Ascending aorta (tissue), 2 donors: ENCODE measurements at regions not wholly inside any gene's neighbourhood (a gene's known extent, or its start where the extent isn't known, plus 50 kb on each side); places are given as distances from the start of the nearest gene placed in this dataset.

ENCODE experiments used
- DNase-seq, 2 donors: peaks; one replicate each; pipeline ENCODE4 v3.0.0-alpha.2; 2019; ENCODE audit warnings: low spot score in 2 of 2
- H3K27ac ChIP-seq, 2 donors: fragments of 200-600 bp; sonication (generic); one replicate each; pipeline ENCODE4 v1.5.1; 2016 to 2017; ENCODE audit warnings: mild to moderate bottlenecking in 1 of 2
- H3K27me3 ChIP-seq: fragments of 200-600 bp; sonication (generic); one replicate; pipeline ENCODE4 v1.5.1; 2017
- H3K36me3 ChIP-seq, 2 donors: fragments of 200-600 bp; sonication (generic); one replicate each; pipeline ENCODE4 v1.5.1; 2016
- H3K4me1 ChIP-seq, 2 donors: fragments of 200-600 bp; sonication (generic); one replicate each; pipeline ENCODE4 v1.5.1; 2016 to 2017; ENCODE audit warnings: mild to moderate bottlenecking in 1 of 2
- H3K4me3 ChIP-seq, 2 donors: fragments of 200-600 bp; sonication (generic); one replicate each; pipeline ENCODE4 v1.5.1; 2016 to 2017; ENCODE audit warnings: mild to moderate bottlenecking in 1 of 2
- H3K9me3 ChIP-seq, 2 donors: fragments of 200-600 bp; sonication (generic); one replicate each; pipeline ENCODE4 v1.5.1; 2016
- intact Hi-C: fragments of 100-400 bp; cut with DNase I; formaldehyde crosslinking; loops from one replicate; pipeline ENCODE4 v1.15.1; 2023
- TF ChIP-seq, protein P1 (sequence below), 3 experiments: fragments of 200-600 bp in 2 of 3; fragments of 450-650 bp in 1 of 3; sonication (generic) in 2 of 3; IDR thresholded peaks; one replicate each; pipeline ENCODE4 v1.5.1; 2016 to 2019; ENCODE audit warnings: antibody characterized with exemption in 3 of 3, mild to moderate bottlenecking in 1 of 3, moderate library complexity in 1 of 3

DNA sequence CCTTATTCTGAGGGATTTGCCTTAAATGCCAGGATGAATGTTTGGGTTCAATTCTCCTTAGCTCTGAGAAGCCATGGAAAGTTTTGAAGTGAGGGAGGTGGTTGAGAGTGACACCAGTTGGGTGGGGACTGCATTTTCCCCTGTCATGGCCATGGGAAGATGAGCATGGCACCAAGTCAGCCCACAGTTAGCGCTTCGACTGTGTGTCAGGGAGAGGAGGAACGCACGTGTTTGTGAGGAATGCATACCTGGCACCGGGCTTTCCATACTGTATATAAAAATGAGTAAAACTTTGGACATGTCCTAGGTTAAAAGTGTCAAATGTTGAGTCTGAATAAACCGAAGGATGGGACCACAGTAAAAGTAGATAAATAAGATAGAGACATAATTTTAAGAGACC, 187.5 kb upstream of the KL start:
- TF ChIP-seq, protein P1, sequence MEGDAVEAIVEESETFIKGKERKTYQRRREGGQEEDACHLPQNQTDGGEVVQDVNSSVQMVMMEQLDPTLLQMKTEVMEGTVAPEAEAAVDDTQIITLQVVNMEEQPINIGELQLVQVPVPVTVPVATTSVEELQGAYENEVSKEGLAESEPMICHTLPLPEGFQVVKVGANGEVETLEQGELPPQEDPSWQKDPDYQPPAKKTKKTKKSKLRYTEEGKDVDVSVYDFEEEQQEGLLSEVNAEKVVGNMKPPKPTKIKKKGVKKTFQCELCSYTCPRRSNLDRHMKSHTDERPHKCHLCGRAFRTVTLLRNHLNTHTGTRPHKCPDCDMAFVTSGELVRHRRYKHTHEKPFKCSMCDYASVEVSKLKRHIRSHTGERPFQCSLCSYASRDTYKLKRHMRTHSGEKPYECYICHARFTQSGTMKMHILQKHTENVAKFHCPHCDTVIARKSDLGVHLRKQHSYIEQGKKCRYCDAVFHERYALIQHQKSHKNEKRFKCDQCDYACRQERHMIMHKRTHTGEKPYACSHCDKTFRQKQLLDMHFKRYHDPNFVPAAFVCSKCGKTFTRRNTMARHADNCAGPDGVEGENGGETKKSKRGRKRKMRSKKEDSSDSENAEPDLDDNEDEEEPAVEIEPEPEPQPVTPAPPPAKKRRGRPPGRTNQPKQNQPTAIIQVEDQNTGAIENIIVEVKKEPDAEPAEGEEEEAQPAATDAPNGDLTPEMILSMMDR (IDR thresholded peaks at IDR 0.05): no peak
- Histone ChIP-seq H3K9me3 (no peaks in the 10 kb centered on the region), H3K4me3 (no peak overlapping the region), H3K27ac (no peak overlapping the region), H3K4me1 (no peaks in the 10 kb centered on the region), H3K27me3 (no peaks in the 10 kb centered on the region), H3K36me3 (no peaks in the 10 kb centered on the region)
- intact Hi-C loops: no loop called here
- DNase-seq: no peak

DNA sequence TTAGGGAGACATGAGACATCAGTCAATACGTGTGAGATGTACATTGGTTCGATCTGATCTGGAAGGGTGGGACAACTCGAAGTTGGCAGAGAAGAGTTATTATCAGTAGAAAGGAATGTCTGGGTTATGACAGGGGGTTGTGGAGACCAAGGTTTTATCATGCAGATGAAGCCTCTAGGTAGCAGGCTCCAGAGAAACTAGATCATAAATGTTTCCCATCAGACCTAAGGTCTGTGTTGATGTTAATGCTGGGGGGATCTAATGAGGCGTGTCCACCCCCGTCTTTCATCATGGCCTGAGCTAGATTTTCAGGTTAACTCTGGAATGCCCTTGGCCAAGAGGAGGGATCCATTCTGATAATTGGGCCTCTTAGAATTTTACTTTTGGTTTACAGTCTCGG, 187.0 kb upstream of the KL start:
- no peak for DNase-seq
- no peaks in the 10 kb centered on the region for H3K27me3 ChIP-seq
- intact Hi-C loops: no loop called here

DNA sequence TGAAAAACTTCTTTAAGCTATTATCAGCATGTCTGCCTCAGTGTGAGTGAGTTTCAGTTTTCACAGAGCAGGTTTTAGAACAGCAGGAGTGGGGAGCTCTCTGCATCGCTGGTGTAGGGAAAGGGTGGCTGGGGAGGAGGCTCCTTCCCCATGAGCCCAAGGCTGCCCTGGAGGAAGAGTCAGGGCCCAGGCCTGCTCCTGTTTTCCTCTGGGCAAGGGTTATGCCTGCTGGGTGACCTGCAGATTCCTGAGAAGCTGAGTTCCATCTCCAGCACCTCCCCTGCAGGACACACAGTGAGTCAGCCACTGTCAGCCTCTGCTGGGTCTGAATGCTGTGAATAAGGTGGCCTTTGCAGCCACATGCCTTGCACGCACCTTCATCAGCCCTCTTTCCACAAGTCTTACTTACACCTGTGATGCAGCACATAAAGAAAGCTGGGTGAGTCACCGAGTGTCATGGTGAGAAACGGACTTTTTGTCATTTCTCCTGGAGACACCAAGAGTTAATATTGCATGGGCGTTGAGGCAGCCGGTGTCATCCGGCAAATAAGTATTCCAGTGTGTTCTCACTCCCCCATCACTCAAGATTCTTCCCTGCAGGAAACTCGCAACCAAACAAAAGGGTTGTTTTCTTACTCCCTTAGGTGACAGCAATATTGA, 186.4 kb upstream of the KL start:
- no peak overlapping the region for H3K4me3 ChIP-seq
- H3K4me1 ChIP-seq: no peaks in the 10 kb centered on the region
- intact Hi-C loops: no loop called here
- no peak for DNase-seq
- no peaks in the 10 kb centered on the region for H3K36me3 ChIP-seq
- no peaks in the 10 kb centered on the region for H3K27me3 ChIP-seq
- TF ChIP-seq, protein P1 (IDR thresholded peaks at IDR 0.05): no peak
- peaks cover 0 to 6% of the 10 kb centered on the region in 2 donors for H3K9me3 ChIP-seq
- H3K27ac ChIP-seq: no peak overlapping the region

More for the DNA sequence above, 187.0 kb upstream of the KL start:
- H3K4me3 ChIP-seq: no peak overlapping the region
- TF ChIP-seq, protein P1 (IDR thresholded peaks at IDR 0.05): no peak
- no peak overlapping the region for H3K27ac ChIP-seq
- H3K36me3 ChIP-seq: no peaks in the 10 kb centered on the region
- H3K9me3 ChIP-seq: peaks cover 0 to under 1% of the 10 kb centered on the region in 2 donors
- no peaks in the 10 kb centered on the region for H3K4me1 ChIP-seq

DNA sequence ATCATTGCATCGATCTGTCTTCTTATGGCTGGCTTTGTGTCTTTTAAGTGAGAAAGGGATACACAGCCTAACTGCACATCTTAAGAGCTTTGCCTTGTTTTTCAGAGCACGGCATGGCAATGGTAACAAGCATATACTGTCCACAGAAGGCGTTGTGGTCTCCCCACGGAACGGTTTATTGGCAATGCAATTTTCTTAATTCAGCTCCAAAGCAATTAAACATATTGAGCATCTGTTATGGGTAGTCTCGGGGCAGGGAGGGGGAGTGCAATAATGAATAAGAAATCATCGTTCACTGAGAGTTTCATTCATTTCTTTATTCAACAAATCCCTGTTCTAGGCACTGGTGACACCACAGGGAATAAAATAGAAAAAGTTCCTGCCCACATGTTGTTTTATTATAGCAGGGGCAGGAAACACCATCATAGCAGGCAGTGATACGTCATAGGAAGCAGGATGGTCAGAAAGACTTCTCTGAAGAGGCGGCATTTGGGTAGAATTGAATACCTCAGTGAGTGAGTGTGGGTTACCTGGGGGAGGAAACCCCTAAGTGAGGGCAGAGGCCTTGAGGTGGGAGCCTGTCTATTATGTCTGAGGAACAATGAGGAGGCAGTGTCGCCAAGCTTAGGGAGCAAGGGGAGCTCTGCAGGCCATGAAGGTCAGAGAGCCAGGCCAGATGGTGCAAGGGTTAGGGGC, 185.7 kb upstream of the KL start:
- TF ChIP-seq, protein P1 (IDR thresholded peaks at IDR 0.05): no peak
- H3K36me3 ChIP-seq: no peaks in the 10 kb centered on the region
- H3K4me3 ChIP-seq: no peak overlapping the region
- H3K4me1 ChIP-seq: no peaks in the 10 kb centered on the region
- no peak overlapping the region for H3K27ac ChIP-seq
- intact Hi-C loops: no loop called here
- no peak for DNase-seq
- peaks cover 0 to 8% of the 10 kb centered on the region in 2 donors for H3K9me3 ChIP-seq
- H3K27me3 ChIP-seq: no peaks in the 10 kb centered on the region

DNA sequence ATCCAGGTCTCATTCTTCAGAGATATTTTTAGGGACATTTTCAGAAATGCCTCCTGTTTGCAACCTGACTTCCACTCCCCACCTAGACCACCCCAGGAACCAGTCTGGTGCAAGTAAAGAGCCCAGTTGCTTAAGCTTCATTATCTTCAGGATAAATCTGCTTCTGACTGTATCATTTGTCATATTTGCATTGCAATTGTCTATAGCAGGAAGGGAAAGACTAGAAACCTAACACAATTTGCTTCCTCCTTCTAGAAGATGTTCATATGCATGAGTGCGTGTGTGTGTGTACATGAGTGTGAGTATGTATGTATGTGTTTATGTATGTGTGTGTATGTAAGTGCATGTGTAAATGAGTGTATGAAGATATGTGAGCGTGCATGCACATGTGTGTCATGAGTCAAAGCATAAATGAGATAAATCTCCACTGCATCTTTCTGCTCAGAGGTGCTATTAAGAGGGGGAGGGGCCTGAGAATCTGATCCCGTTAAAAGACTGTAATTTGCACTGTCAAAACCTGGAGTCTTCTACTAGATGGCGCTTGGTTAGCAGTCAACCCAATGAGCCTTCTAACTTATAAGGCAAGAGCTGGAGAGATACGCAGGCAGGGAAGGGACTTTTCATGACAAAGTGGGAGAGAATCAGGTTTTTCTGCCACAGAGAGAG, 178.8 kb upstream of the KL start:
- H3K9me3 ChIP-seq: peaks cover 0 to 8% of the 10 kb centered on the region in 2 donors
- no peak overlapping the region for H3K27ac ChIP-seq
- no peaks in the 10 kb centered on the region for H3K27me3 ChIP-seq
- no peak overlapping the region for H3K4me3 ChIP-seq
- peaks cover 0 to 7% of the 10 kb centered on the region in 2 donors for H3K4me1 ChIP-seq
- no peak for DNase-seq
- TF ChIP-seq, protein P1 (IDR thresholded peaks at IDR 0.05): no peak
- intact Hi-C loops: no loop called here
- H3K36me3 ChIP-seq: no peaks in the 10 kb centered on the region
